NCI-H1417 (cell line): ENCODE measurements at regions not wholly inside any gene's neighbourhood (a gene's known extent, or its start where the extent isn't known, plus 50 kb on each side); places are given as distances from the start of the nearest gene placed in this dataset.
"Not testable (repeated sequence)": the region's sequence is repeated elsewhere in the genome, so short reads cannot be mapped to it uniquely, and the experiment has no call there.

Source experiments
- DNase-seq, 3 experiments: peaks; one replicate each; lab custom pipeline; 2025; lab: John Stamatoyannopoulos, UW

- peak in 2 of 3 experiments; percentile 12 to 59 for DNase-seq
These were observed 312.5 kb downstream of the SHQ1 start for GRCh38 chr3:72535772-72536171.

GRCh38 chr3:72533591-72534473 lies 314.4 kb downstream of the SHQ1 start:
- DNase-seq = no peak

DNA sequence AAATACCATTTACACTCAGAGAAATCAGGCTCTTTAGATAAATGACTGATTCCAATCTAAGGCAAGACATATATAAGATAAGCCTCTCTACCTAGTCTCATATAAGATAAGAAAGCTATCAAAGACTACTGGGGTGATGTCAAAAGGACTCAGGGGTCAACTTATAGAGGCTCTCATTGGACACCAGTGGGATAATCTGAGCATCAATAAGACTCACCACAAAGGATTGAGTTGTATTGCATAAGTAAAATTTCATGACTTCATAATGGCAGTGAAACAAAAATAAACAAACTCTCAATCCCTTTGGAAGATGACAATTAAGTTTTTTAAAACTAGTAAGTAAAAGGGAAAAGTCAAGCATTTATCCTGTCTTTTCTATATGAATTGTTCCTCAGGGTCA lies 317.8 kb downstream of the SHQ1 start:
- no peak for DNase-seq

DNA sequence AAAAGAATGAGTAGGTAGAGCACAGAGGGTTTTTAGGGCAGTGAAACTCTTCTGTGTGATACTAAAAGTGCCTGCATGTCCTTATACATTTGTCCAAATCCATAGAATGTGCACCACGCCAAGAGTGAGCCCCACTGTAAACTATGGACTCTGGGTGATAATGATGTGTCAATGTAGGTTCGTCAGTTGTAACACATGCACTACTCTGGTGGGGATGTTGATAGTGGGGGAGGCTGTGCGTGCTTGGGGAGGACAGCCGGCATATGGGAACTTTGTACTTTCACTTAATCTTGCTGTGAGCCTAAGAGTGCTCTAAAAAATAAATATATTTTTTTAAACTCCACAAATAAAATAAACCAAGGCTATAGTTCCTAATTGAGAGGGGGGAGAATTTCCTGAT lies 319.2 kb downstream of the SHQ1 start:
- no peak for DNase-seq

DNA sequence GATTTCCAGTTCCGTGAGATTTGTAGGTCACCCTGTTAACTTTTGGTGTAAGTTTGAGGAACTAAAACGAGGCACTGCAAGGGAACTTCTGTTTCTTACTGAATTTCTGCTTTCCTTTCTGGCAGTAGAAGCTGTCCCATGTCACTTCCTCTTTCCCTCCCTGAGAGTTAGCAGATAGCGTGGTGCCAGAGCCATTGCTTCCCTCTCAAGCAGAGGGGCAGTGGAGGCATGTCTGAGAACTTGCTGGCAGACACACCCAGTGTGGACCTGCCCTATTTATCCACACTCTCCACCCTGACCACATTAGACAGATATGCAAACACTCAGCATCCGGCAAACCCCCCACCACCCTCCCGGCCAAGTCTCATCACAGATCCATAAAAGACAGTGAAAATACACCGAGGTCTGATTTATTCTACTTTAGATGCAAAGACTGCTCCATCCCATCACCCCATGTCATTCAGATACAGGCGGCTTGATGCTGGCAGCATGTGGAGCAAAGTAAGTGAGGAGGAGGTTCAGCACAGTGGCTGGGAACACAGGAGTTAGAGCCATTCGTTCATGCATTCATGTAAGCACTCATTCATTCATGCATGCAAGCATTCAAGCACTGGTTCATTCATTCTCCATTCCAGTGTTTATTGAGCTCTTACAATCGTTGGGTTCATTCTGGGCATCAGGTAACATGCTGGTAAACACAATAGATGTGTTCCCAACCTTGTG lies 324.7 kb downstream of the SHQ1 start:
- DNase-seq = peak in 1 of 3 experiments; percentile 23

- peak in 1 of 3 experiments; percentile 40 for DNase-seq
These were observed 327.4 kb downstream of the SHQ1 start for GRCh38 chr3:72520690-72521308.

DNA sequence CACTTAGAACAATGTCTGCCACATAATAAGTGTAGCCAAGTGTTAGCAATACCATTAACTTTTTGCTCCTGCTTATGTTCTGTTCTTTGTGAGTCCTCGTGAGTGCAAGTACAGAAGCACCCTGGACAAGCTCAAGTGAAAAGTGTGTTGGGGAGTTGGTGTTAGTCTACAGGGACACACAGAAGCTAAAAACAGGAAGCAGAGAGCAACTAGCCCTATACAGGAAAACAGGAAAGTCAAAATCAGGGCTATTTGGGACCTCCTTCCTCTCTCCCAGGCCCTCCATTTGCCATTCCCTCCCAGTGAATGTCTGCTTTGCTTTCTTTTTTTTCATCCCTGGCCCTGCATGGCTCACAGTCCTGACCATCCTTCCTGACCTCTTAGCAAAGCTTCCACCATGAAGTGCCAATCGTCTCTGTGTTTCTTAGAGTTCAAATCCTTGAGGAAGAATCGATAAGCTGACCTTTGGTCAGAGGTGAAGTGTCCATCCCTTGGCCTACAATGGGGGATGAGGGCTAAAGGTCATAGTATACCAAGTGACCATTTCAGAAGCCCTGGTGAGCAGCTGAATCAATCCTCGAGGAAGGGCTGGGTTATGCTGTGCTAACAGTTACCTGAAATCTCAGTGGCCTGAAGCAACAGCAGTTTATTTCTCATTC lies 328.2 kb downstream of the SHQ1 start:
- no peak for DNase-seq

- DNase-seq = no peak
These were observed 330.3 kb downstream of the SHQ1 start for GRCh38 chr3:72517921-72518424.

GRCh38 chr3:72517336-72517735 lies 330.9 kb downstream of the SHQ1 start:
- DNase-seq = no peak

GRCh38 chr3:72516361-72516760 lies 331.9 kb downstream of the SHQ1 start:
- DNase-seq = no peak

- DNase-seq = no peak
These were observed 332.3 kb downstream of the SHQ1 start for GRCh38 chr3:72515941-72516340.

DNA sequence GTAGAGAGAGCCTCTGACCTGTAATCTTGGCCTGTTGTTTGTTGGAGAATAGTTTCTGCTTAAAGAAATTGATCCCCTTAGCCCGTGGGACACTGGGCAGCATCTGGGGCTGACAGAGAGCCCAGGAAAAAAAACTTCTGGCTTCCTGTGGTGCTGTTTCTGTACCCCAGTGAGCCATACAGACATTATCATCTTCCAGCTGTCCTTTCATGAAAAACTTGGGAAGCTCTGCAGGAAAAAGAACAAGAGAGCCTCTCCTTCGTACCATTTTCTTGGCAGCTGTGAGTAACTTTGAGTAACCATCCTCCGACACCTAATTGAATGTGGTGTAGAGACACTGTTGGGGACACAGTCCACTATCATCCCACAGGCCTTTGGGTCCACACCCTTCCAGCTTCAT lies 333.0 kb downstream of the SHQ1 start:
- no peak for DNase-seq

GRCh38 chr3:72510247-72510646 lies 338.0 kb downstream of the SHQ1 start:
- DNase-seq = no peak

GRCh38 chr3:72505539-72506405 lies 342.5 kb downstream of the SHQ1 start:
- DNase-seq = no peak

GRCh38 chr3:72497501-72497900 lies 350.7 kb downstream of the SHQ1 start:
- not testable (repeated sequence) for DNase-seq

DNA sequence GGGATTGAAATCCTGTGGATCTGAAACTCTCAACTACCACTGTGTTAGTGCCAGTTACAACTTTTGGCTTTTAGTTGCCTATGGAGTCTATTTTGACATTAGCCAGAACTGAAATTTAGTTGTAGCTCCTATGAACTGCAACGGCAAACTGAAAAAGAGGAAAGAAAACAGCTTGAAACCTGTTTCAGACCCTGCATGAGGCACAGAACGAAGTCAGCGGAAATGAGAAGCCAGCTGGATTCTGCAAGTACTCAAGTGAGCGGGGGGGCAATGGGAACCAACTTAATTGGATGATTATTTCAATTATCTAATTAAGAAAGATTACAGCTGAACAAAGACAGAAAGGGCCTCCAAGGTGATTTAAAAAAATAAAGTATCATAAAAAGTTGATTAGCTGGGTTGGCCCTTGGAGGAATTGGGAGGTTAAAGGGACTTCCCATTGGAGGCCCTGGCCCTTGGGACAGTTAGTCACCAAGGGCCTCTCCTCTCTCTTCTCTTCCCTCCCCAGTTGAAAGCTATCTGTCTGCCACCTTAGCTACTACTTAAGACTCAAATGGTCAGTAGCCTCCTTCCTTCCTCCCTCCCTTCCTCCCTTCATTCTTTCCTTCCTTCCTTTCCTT lies 352.1 kb downstream of the SHQ1 start:
- peak in 1 of 3 experiments; percentile 10 for DNase-seq

DNA sequence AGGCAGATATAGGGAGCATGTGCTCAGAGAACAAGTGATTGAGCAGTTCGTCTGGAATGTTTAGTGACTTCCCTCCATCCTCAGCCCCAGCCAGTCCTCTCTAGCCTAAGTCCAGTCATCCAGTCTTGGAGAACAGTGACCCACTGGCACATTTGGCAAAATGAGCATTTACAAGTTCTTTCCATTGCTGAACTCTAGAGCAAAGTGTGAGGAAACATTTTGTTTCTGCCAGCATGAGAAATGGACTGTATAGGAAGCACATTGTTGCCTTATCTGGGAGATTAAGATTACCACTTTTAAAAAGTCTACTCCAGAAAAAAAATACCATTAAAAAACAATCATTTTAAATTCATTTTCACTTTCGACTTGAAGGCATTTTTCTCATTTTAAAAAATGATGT lies 353.6 kb downstream of the SHQ1 start:
- DNase-seq = no peak

GRCh38 chr3:72494130-72494529 lies 354.1 kb downstream of the SHQ1 start:
- DNase-seq = no peak

DNA sequence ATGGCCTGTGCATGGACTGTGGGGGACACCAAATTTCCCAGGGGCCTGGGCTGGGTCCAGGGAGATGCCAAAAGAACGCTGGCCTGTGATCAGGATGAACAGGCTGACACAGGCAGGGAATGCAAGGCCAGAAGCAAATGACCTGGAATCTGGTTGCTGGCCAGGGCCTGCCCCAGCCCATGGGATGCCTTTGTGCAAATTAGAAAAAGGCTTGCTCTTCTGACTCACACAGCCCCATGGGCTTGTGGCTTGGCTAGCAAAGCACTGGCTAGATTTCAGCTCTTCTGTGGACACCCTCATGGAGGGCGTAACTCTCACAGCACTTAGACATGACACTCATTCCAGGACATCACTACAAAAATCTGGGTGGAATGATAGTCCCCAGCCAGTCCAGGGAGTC lies 356.0 kb downstream of the SHQ1 start:
- no peak for DNase-seq

DNA sequence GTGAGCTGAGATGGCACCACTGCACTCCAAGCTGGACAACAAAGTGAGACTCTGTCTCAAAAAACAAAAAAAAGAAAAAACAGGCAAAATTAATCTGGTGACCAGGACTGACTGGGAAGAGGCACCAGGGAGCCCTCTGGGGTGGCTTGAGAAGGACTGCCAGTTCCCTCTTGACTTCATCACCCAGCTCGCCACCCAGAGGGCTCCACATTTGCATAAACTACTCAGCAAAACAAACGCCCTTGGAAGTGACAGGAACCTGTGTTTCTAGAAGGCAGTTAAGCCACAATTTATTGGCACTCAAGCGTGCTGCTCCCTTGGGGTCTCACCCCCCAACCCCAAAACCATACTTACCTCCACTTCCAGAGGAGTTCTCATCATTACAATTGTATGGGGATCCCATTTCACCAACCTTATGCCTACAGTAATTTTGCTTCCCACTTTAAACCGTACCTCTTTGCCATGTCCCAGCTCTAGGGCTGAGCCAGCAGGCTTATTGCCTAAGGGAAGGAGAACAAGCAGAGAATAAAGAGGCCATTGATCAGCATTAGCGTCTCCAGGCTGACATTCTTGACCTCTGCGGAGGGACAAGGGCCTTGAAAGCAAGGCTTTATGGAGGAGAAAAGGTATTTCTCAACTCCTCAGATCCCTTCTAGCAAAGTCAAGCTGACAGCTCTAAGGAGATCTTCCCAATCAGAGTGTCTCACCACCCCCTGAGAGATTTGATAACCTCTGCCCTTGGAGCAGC lies 357.4 kb downstream of the SHQ1 start:
- peak in 1 of 3 experiments; percentile 1 for DNase-seq
